Activated effector memory CD4-positive, alpha-beta T cell treated with anti-CD3 and anti-CD28 coated beads, Interleukin-2, amount 50 U/mL, for 16 hours (primary cell): ENCODE measurements at regions not wholly inside any gene's neighbourhood (a gene's known extent, or its start where the extent isn't known, plus 50 kb on each side); places are given as distances from the start of the nearest gene placed in this dataset.

Source experiments
- DNase-seq: peaks from one replicate; pipeline ENCODE4 v3.0.0-alpha.2; 2020

DNA sequence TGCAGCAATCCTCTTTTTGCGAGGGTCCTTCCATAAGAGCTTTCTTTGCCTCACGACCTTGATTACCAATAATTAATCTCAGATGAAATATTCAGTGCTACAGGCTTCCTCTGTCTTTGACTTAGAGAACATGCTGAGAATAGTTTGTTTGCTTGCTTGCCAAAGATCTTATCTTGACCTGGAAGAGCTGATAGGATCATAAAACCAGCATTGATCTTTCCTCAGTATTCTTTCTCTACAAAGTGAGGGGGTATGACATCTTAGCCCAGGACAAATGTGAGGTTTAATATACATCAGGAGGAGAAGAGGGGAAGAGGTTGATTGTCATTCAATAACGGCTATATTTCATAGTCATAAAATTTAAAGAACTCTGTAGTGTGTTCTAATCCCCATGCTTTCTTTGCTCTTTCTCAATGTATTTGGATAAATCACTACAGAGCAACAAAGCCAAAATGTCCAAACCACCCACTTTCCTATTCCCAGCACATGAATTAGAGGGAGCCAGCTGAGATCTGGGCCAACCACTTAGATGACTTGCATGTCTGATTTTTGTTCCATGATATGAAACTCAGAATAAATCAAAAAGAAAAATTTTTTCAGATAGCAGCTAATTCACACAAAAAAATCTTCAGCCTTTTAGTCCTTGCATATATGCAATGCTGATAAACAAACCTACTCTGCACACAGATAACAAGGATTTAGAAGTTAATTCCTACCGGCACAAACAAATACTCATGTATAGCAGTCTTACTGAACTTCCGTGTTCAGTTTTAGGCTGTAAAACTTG is 50.5 kb upstream of the IPO9 start:
- no peak for DNase-seq
